GM20000 (cell line): ENCODE measurements at regions not wholly inside any gene's neighbourhood (a gene's known extent, or its start where the extent isn't known, plus 50 kb on each side); places are given as distances from the start of the nearest gene placed in this dataset.

ENCODE experiments used
- DNase-seq: peaks from one replicate; pipeline ENCODE4 v3.0.0; 2012; ENCODE audit warnings: low spot score
- TF ChIP-seq, protein P1 (sequence below): IDR thresholded peaks from 2 replicates; pipeline ENCODE4 v1.5.1; 2012; ENCODE audit warnings: mild to moderate bottlenecking, control low read depth; ENCODE audit errors: extremely low read depth, missing control alignments

GRCh38 chr2:64795024-64795592 is 141.4 kb upstream of the SERTAD2 start:
- TF ChIP-seq, protein P1, sequence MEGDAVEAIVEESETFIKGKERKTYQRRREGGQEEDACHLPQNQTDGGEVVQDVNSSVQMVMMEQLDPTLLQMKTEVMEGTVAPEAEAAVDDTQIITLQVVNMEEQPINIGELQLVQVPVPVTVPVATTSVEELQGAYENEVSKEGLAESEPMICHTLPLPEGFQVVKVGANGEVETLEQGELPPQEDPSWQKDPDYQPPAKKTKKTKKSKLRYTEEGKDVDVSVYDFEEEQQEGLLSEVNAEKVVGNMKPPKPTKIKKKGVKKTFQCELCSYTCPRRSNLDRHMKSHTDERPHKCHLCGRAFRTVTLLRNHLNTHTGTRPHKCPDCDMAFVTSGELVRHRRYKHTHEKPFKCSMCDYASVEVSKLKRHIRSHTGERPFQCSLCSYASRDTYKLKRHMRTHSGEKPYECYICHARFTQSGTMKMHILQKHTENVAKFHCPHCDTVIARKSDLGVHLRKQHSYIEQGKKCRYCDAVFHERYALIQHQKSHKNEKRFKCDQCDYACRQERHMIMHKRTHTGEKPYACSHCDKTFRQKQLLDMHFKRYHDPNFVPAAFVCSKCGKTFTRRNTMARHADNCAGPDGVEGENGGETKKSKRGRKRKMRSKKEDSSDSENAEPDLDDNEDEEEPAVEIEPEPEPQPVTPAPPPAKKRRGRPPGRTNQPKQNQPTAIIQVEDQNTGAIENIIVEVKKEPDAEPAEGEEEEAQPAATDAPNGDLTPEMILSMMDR = no peak
- DNase-seq = no peak

GRCh38 chr2:64796926-64797325 is 143.2 kb upstream of the SERTAD2 start:
- TF ChIP-seq, protein P1 = no peak
- DNase-seq = no peak

DNA sequence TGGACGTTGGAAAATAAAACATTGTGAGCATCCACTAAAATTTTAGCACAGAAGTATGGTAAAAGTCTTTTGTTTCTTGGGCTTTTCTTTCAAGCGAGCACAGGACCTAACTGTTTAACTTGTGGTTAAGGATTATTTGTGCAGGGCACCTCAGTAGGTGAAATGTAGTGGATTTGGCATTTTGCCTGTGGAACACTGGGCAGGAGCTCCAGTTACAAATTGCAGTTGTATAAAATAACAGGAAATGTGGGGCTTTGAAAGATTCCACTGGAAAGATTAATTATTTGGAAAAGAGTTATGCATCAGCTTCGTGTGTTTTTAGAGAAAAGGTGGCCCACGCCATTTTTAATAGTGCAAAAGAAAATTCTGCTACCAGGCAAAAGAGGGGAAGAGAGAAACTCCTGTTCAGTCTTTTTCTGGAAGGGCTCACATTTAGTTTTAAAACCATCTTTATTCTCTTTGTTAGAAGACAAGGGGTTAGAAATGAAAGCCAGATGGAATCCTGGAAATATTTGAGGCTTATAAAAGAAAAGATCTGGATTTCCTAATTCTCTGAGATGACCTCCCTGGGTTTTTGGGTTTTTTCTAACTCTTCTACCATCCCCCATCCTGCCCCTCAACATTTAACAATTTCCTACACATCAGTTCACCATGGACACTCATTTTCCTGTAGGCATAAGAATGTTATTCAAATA is 144.3 kb upstream of the SERTAD2 start:
- DNase-seq = no peak
- TF ChIP-seq, protein P1 = no peak

DNA sequence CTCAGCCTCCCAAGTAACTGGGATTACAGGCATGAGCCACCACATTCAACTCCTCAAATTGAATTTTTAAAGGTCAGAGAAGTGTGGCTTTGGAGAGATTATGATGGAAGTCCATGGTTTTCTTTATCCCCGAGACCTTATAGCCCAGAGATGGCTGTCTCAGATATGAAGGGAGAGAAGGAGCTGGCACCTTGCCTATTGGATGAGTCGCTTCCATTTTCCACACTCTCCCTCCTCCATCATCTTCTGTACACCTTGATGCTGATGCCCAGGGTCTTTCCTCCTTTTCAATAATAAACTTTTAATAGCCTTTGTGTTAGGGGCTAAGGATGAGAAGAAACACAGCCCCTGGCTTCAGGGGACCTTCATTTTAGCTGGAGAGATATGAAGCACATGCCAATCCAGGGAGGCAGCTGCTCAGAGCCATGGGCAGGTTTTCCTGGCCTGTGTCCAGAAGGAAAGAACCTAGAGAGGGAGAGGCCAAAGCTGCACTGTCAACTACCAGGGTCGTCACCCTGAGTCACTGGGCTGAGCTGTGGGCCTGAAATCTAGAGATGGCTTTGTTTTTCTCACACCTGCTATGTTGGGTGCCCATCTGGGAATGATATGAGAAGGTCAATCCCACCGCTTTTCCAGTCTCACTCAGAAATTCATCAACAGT is 146.0 kb upstream of the SERTAD2 start:
- TF ChIP-seq, protein P1 = no peak
- DNase-seq = no peak

DNA sequence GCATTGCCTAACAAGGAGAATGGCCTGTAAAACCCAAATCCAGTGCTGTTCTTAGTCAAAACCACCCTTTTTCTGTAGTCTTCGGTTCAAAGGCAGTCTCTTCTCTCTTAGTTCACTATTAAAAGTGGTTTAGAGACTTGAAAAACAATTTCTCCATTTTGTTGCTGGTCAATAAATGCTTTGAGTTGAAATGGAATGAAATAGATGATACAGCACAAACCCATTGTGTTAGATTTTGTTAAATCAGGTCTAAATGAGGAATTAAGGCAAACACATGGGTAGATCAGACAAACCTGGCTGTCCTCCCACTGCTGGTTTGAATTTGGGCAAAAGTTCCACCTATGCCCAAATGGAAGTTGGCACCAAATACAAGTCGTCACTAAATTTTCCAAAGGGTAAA is 150.1 kb upstream of the SERTAD2 start:
- no peak for DNase-seq

DNA sequence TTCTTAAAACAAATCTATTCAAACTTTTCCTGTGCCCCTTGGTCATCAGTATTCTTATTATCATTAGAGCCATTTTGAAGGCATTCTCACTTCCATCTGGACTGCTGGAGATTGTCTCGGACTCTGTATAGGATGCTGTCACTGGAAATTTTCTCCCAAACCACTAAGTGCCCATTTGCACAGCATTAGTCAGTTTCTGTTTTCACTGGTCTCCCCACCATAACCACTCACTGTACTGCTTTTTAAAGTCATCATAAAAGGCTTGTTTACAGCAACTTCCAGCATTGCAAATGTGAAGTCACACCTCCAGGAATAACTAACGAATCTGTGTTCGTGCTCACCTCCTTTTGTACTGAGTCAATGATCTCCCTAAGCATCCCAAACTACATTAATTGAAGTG is 150.9 kb upstream of the SERTAD2 start:
- DNase-seq = no peak
- TF ChIP-seq, protein P1 = no peak

More for the DNA sequence above, 150.1 kb upstream of the SERTAD2 start:
- TF ChIP-seq, protein P1 = no peak

- peak; percentile 35 for DNase-seq
- TF ChIP-seq, protein P1 = no peak
These were observed 153.7 kb upstream of the SERTAD2 start for GRCh38 chr2:64807417-64807816.
